ENCODE measurements at regions not wholly inside any gene's neighbourhood (a gene's known extent, or its start where the extent isn't known, plus 50 kb on each side); places are given as distances from the start of the nearest gene placed in this dataset.

DNA sequence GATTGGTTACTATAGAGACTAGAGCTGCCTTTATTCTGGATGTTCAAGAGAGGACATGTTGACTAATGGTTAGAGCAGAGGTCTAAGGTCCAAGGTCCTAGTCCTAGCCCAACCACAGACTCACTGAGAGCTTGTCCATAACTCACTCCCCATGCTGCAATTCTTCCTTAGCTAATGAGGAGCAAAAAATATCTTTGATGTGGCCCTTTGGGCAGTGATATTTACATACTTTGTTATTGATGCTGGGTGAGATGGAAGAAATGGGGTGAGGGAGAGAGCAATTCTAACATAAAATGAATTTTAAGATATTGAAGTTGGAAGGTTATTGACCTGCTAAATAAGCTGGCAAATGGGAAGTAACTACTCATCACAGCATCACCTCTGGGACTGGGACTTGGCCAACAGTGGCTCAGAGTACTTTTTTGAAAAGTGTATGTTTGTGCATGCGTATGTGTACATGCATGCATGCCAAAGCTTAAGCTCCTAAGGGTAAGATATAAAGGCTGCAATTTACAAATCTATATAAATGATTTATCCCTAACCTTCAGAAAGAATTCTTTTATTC lies 58.0 kb upstream of the ANKRD55 start:
- TF ChIP-seq, protein P1, sequence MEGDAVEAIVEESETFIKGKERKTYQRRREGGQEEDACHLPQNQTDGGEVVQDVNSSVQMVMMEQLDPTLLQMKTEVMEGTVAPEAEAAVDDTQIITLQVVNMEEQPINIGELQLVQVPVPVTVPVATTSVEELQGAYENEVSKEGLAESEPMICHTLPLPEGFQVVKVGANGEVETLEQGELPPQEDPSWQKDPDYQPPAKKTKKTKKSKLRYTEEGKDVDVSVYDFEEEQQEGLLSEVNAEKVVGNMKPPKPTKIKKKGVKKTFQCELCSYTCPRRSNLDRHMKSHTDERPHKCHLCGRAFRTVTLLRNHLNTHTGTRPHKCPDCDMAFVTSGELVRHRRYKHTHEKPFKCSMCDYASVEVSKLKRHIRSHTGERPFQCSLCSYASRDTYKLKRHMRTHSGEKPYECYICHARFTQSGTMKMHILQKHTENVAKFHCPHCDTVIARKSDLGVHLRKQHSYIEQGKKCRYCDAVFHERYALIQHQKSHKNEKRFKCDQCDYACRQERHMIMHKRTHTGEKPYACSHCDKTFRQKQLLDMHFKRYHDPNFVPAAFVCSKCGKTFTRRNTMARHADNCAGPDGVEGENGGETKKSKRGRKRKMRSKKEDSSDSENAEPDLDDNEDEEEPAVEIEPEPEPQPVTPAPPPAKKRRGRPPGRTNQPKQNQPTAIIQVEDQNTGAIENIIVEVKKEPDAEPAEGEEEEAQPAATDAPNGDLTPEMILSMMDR (IDR thresholded peaks at IDR 0.05; ENCODE audit: extremely low read depth, missing control alignments), result no peak
- no peak for DNase-seq (ENCODE audit: low spot score)

DNA sequence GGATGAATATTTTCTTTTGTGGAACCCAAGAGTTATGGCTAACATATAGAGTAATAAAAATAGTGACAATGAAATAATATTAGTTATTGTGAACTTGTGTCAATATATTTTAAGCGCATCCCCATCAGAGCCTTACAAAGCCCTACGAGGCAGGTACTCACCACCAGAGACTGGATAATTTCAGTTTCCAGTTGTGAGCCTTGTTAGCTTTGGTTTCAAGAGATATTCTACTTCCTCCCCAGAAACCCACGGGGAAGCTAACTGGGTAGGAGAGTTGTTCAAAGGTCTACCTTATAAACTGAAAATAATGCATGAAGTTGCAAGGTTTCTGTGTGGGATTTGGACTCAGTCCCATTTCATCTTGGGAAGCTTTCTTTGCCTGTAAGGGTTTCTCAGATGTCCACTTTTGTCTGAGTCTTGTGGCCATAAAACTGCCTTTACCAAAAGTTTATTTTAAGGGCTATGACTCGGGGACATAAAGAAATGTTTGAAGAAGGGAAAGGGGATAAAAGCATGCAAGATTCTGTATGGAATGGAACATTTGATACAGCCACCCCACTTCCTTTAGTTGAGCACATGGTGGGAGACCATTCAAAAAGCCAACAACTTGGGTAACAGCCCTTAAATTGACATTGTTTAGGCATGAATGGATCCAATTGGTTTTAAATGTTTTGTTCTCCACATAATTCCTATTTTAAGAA lies 57.4 kb upstream of the ANKRD55 start:
- no peak for DNase-seq (ENCODE audit: low spot score)
- TF ChIP-seq, protein P1 (IDR thresholded peaks at IDR 0.05; ENCODE audit: extremely low read depth, missing control alignments), result no peak

DNA sequence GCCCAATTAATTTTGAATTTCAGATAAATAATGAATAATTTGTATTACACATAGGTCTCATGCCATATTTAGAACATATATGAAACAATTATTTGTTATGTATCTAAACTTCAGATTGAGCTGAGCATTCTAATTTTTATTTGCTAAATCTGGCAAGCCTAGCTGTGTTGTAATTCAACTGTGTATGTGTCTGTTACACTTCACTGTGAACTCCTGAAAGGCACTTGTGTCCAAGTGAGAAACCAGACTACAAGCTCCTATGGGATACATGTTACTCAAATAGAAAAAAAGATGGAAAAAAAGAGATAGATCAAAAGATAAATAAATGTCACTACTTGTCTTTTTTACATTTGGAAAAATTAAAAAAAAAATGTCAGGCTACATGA lies 56.5 kb upstream of the ANKRD55 start:
- TF ChIP-seq, protein P1 (IDR thresholded peaks at IDR 0.05; ENCODE audit: extremely low read depth, missing control alignments), result no peak
- DNase-seq (ENCODE audit: low spot score), result no peak

DNA sequence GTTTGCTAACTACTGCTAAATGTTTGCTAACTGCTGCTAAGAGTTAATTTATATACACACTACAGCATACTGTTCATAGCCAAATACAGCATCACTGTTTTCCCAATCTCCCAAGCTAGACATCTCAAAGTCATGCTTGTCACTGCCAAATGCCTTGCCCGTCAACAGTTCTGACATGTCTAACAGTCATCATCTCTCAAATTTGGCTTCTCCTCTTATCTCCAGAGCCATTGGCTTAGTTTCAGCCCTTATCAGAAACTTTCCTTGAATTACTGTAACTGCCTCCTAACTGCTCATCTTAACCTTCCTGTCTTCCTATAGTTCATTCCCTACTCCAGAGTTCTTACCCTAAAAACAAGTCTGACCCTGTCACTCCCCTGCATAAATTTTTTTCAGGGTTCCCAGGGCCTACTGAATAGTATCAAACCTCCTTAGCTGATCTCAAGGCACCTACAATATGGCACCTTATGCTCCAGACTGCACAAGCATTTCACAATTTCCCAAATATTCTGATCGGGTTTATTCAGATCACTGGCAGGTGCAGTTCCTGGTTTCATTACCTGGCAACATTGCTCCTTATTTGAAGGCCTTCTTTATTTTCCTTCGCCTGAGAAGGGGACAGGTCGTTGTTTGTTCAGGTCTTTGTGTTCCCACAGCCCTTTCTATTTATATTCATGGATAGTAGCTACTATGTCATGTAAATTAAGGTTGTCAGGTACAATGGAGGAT lies 55.9 kb upstream of the ANKRD55 start:
- DNase-seq (ENCODE audit: low spot score), result no peak
- TF ChIP-seq, protein P1 (IDR thresholded peaks at IDR 0.05; ENCODE audit: extremely low read depth, missing control alignments), result no peak

DNA sequence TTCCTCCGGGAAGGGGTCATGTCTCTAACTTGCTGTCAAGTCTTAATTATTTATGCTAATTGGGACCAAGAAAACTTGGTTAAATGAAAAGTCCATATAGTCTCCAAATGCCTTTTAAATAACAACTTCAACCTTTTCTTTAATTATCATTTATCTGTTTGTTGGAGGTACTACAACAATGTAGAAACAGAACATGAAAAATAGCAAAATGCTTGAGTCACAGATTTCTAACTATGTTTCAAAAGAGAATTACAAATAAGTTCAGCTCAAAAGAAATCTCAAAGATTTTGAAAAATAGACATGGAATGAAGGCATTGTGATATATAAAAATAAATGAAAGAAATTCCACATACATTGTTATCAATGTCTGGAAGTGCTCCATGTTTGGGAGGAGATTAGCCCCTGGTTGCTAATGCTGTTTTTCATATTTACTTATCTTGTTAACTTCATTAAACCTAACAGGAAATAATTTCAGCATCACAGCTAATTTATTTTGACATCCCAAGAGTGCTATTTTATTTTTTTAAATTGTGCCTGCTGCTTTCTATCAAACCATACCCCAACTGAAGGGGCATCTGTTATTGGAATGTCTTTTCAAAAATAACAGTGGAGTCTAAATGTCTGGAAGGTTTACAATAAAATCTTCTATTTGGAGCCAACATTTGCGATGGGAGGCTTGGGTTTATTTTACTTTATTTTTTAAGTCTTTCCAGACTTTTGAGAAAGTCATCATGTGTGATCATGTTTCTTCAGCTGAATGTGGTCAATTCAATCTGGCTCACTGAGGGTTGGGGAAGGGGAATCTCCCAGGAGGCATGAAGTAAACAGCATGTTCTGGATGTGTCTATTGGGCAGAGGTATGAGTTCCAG lies 53.1 kb upstream of the ANKRD55 start:
- TF ChIP-seq, protein P1 (IDR thresholded peaks at IDR 0.05; ENCODE audit: extremely low read depth, missing control alignments), result no peak
- DNase-seq (ENCODE audit: low spot score), result no peak

DNA sequence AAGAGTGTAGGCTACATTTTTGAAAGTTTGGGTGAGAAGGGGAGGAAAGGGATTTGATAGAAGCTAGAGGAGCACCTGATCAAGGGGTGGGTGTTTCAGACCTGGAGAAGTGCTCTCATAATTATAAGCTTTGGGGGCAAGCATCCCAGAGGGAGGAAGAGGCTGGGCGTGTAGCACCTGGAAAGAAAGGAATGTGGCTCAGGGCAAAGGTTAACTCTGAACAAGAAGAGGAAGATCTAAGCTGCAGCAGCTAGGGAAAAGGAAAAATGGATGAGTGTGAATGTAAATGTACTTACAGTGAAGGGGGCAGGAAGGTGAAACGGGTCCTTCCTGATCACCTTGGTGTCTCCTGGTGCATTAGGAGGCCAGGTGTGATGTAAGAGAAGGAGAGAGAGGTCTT lies 49.8 kb upstream of the ANKRD55 start:
- TF ChIP-seq, protein P1 (IDR thresholded peaks at IDR 0.05; ENCODE audit: extremely low read depth, missing control alignments), result no peak
- DNase-seq (ENCODE audit: low spot score), result no peak

Measured in GM20000 (cell line).